SK-N-SH (cell line): ENCODE measurements at regions not wholly inside any gene's neighbourhood (a gene's known extent, or its start where the extent isn't known, plus 50 kb on each side); places are given as distances from the start of the nearest gene placed in this dataset.

Source experiments
- EP300 ChIP-seq, 2 experiments: IDR thresholded peaks; 2 replicates each; pipeline versions ENCODE4 v1.4.0 to v1.6.1; 2012; ENCODE audit warnings: borderline replicate concordance in 1 of 2, low read depth in 1 of 2, low read length in 1 of 2
- JUND ChIP-seq: IDR thresholded peaks from 2 replicates; pipeline ENCODE4 v1.4.0; 2012
- MAX ChIP-seq: IDR thresholded peaks from 2 replicates; pipeline ENCODE4 v1.4.0; 2012; ENCODE audit warnings: low read depth
- RFX5 ChIP-seq: IDR thresholded peaks from 2 replicates; pipeline ENCODE4 v1.6.1; 2012; ENCODE audit warnings: mild to moderate bottlenecking, improper control_type of control experiment, low read length
- TF ChIP-seq, protein P1 (sequence below): fragments of 200-600 bp; sonication (generic); IDR thresholded peaks from 2 replicates; pipeline ENCODE4 v1.6.1; 2017; ENCODE audit warnings: antibody characterized with exemption, mild to moderate bottlenecking, moderate library complexity

DNA sequence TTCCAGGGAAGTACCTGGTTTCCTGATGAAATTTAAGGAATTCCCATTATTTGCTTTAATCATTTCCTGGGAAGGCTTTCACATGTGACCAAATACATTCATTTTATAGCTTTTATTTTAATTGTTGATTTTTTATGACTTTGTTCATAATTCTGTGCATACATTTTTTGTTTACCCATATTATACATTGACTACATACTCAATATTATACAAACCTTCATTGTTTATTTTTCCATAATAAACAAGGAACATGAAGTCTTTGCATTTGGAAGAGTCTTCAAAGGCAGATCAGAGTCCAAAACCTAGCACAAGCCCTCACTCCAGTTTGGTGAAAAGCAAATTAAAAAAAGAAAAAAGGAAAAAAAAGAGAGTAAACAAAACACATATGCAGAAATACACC lies 218.3 kb upstream of the NRIP1 start:
- TF ChIP-seq EP300 (IDR thresholded peaks at IDR 0.05; ENCODE audit: borderline replicate concordance in 1 of 2, low read depth in 1 of 2, low read length in 1 of 2) (no peak), RFX5 (no peak), MAX (no peak), JUND (no peak)
- TF ChIP-seq, protein P1, sequence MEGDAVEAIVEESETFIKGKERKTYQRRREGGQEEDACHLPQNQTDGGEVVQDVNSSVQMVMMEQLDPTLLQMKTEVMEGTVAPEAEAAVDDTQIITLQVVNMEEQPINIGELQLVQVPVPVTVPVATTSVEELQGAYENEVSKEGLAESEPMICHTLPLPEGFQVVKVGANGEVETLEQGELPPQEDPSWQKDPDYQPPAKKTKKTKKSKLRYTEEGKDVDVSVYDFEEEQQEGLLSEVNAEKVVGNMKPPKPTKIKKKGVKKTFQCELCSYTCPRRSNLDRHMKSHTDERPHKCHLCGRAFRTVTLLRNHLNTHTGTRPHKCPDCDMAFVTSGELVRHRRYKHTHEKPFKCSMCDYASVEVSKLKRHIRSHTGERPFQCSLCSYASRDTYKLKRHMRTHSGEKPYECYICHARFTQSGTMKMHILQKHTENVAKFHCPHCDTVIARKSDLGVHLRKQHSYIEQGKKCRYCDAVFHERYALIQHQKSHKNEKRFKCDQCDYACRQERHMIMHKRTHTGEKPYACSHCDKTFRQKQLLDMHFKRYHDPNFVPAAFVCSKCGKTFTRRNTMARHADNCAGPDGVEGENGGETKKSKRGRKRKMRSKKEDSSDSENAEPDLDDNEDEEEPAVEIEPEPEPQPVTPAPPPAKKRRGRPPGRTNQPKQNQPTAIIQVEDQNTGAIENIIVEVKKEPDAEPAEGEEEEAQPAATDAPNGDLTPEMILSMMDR, result no peak
